ENCODE measurements at regions not wholly inside any gene's neighbourhood (a gene's known extent, or its start where the extent isn't known, plus 50 kb on each side); places are given as distances from the start of the nearest gene placed in this dataset.
A peak's percentile ranks its signal among the peaks of the same experiment; 100 is the strongest.
"Not testable (repeated sequence)": the region's sequence is repeated elsewhere in the genome, so short reads cannot be mapped to it uniquely, and the experiment has no call there.

DNA sequence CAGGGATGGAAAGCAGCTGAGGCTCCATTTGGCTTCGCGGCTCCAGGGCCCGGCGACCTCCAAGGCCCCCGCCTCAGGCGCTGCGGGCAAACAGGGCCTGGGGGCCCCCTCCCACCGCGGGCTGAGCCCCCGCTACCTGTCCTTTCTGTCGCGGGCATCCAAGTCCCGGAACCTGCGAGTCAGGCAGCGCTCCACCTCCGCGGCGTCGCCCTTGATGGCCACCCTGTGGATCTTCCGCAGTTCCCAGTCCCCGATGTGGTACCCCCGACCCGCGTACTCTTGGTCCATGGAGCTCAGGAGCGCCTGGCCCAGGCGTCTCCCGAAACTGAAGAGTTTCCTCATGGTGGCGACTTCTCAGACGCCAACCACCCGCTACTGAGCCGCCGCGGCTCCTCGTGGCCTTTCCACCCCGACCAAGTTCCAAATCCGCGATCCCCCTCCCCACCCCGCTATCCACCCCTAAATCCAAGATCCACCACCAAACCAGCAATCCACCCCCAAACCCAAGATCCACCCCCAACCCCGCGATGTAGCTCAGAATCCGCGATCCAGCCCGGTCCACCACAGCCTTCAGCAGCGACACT, 86.5 kb upstream of the CCDC180 start:
- Histone ChIP-seq H3K79me2 (ENCODE audit: insufficient read depth, low read length) (no peaks in the 10 kb centered on the region), H3K4me2 (replicated peaks; ENCODE audit: extremely low read depth, low read length, poor library complexity, severe bottlenecking) (peak overlapping the region; percentile 54), H3K36me3 (replicated peaks in 1 of 2; ENCODE audit: control insufficient read depth in 1 of 2, insufficient read depth in 2 of 2, low read length in 2 of 2) (no peaks in the 10 kb centered on the region), H3K27me3 (ENCODE audit: control insufficient read depth in 2 of 2, insufficient read depth in 2 of 2, low read length in 2 of 2) (peaks cover 45 to 55% of the 10 kb centered on the region in 2 donors), H3K4me3 (replicated peaks in 1 of 3; ENCODE audit: low read depth in 2 of 3, low read length in 3 of 3) (peak overlapping the region in 1 of 3 experiments; percentile 36), H3K27ac (ENCODE audit: low read depth in 1 of 2, low read length in 2 of 2) (no peak overlapping the region), H3K9ac (ENCODE audit: insufficient read depth, low read length, poor library complexity, severe bottlenecking) (no peak overlapping the region), H3K9me3 (replicated peaks in 1 of 2; ENCODE audit: control insufficient read depth in 1 of 2, insufficient read depth in 1 of 2, low read length in 2 of 2) (no peaks in the 10 kb centered on the region), H2AFZ (ENCODE audit: insufficient read depth, low read depth, low read length, poor library complexity, severe bottlenecking) (peak overlapping the region; percentile 13), H3K4me1 (ENCODE audit: control insufficient read depth in 1 of 2, insufficient read depth in 2 of 2, low read length in 2 of 2) (peaks cover 6 to 10% of the 10 kb centered on the region in 2 donors), H4K20me1 (ENCODE audit: insufficient read depth, low read length) (no peaks in the 10 kb centered on the region)
- DNase-seq: no peak
- TF ChIP-seq, protein P1, sequence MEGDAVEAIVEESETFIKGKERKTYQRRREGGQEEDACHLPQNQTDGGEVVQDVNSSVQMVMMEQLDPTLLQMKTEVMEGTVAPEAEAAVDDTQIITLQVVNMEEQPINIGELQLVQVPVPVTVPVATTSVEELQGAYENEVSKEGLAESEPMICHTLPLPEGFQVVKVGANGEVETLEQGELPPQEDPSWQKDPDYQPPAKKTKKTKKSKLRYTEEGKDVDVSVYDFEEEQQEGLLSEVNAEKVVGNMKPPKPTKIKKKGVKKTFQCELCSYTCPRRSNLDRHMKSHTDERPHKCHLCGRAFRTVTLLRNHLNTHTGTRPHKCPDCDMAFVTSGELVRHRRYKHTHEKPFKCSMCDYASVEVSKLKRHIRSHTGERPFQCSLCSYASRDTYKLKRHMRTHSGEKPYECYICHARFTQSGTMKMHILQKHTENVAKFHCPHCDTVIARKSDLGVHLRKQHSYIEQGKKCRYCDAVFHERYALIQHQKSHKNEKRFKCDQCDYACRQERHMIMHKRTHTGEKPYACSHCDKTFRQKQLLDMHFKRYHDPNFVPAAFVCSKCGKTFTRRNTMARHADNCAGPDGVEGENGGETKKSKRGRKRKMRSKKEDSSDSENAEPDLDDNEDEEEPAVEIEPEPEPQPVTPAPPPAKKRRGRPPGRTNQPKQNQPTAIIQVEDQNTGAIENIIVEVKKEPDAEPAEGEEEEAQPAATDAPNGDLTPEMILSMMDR (IDR thresholded peaks at IDR 0.05): no peak
- Mint-ChIP-seq H3K4me3 (peak overlapping the region; percentile 59 to 90), H3K27me3 (ENCODE audit: low read depth in 3 of 3) (peaks cover 62 to 89% (median 69%) of the 10 kb centered on the region in 3 donors), H3K36me3 (peaks cover 0 to 7% of the 10 kb centered on the region in 2 donors), H3K27ac (peak overlapping the region in 1 of 7 donors; percentile 50), H3K4me1 (peaks cover 5% of the 10 kb centered on the region), H3K9me3 (peaks cover 0 to 15% (median 9%) of the 10 kb centered on the region in 7 donors)
- 4% methylated on average over 43 of the region's 44 CpGs for WGBS (ENCODE audit: insufficient coverage)
- intact Hi-C loops (cut with micrococcal nuclease): no loop called here

DNA sequence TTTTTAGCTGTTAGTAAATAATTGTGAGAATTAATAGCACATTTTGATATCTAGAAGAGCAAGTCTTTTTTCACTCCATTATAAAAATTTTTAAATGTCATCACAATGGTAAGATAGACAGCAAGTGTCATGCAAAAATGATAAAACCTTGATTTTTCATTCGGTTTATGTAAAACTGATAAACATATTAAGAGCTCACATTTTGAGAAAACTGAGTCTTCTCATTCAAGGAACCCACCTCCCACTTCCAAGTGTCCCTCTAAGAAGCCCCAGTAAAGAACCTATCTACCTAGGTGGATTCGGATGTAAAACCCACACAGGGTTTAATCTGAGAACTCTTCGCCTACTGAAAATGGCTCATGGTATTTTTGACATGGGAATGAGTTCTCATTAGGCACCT, 87.1 kb upstream of the CCDC180 start:
- H4K20me1 ChIP-seq (ENCODE audit: insufficient read depth, low read length); H3K27ac Mint-ChIP-seq; H3K36me3 ChIP-seq (replicated peaks in 1 of 2; ENCODE audit: control insufficient read depth in 1 of 2, insufficient read depth in 2 of 2, low read length in 2 of 2); H2AFZ ChIP-seq (ENCODE audit: insufficient read depth, low read depth, low read length, poor library complexity, severe bottlenecking); H3K4me1 Mint-ChIP-seq; H3K9ac ChIP-seq (ENCODE audit: insufficient read depth, low read length, poor library complexity, severe bottlenecking); intact Hi-C loops (cut with micrococcal nuclease); H3K4me1 ChIP-seq (ENCODE audit: control insufficient read depth in 1 of 2, insufficient read depth in 2 of 2, low read length in 2 of 2); H3K27ac ChIP-seq (ENCODE audit: low read depth in 1 of 2, low read length in 2 of 2); H3K4me2 ChIP-seq (replicated peaks; ENCODE audit: extremely low read depth, low read length, poor library complexity, severe bottlenecking); H3K79me2 ChIP-seq (ENCODE audit: insufficient read depth, low read length); H3K36me3 Mint-ChIP-seq; DNase-seq; H3K9me3 ChIP-seq (replicated peaks in 1 of 2; ENCODE audit: control insufficient read depth in 1 of 2, insufficient read depth in 1 of 2, low read length in 2 of 2); H3K4me3 ChIP-seq (replicated peaks in 1 of 3; ENCODE audit: low read depth in 2 of 3, low read length in 3 of 3): not testable (repeated sequence)
- H3K27me3 Mint-ChIP-seq (ENCODE audit: low read depth in 3 of 3): peaks cover 60 to 86% (median 66%) of the 10 kb centered on the region in 3 donors
- H3K9me3 Mint-ChIP-seq: peaks cover 0 to 15% (median 9%) of the 10 kb centered on the region in 7 donors
- H3K4me3 Mint-ChIP-seq: peak overlapping the region in 1 of 2 donors; percentile 81
- WGBS (ENCODE audit: insufficient coverage): no CpG with 5 or more reads among the region's 3 CpGs
- H3K27me3 ChIP-seq (ENCODE audit: control insufficient read depth in 2 of 2, insufficient read depth in 2 of 2, low read length in 2 of 2): peaks cover 40 to 51% of the 10 kb centered on the region in 2 donors

DNA sequence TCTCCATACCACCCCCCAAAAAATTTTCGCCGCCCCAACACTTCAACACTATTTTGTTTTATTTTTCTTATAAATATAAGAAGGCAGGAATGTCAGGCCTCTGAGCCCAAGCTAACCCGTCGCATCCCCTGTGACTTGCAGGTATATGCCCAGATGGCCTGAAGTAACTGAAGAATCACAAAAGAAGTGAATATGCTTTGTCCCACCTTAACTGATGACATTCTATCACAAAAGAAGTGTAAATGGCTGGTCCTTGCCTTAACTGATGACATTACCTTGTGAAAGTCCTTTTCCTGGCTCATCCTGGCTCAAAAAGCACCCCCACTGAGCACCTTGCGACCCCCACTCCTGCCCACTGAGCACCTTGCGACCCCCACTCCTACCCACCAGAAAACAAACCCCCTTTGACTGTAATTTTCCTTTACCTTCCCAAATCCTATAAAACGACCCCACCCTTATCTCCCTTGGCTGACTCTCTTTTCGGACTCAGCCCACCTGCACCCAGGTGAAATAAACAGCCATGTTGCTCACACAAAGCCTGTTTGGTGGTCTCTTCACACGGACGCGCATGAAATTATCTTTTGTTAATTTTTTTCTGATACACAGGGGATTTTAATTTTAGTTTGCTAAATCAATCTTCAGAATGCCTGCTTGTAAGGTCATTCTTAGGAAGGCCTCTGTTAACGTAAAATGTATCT, 87.9 kb upstream of the CCDC180 start:
- DNase-seq; H2AFZ ChIP-seq (ENCODE audit: insufficient read depth, low read depth, low read length, poor library complexity, severe bottlenecking); H3K36me3 ChIP-seq (replicated peaks in 1 of 2; ENCODE audit: control insufficient read depth in 1 of 2, insufficient read depth in 2 of 2, low read length in 2 of 2); H3K36me3 Mint-ChIP-seq; H3K79me2 ChIP-seq (ENCODE audit: insufficient read depth, low read length); H3K4me1 ChIP-seq (ENCODE audit: control insufficient read depth in 1 of 2, insufficient read depth in 2 of 2, low read length in 2 of 2); H3K27ac ChIP-seq (ENCODE audit: low read depth in 1 of 2, low read length in 2 of 2); H4K20me1 ChIP-seq (ENCODE audit: insufficient read depth, low read length); H3K4me1 Mint-ChIP-seq; intact Hi-C loops (cut with micrococcal nuclease); H3K4me3 ChIP-seq (replicated peaks in 1 of 3; ENCODE audit: low read depth in 2 of 3, low read length in 3 of 3); H3K4me2 ChIP-seq (replicated peaks; ENCODE audit: extremely low read depth, low read length, poor library complexity, severe bottlenecking); H3K27ac Mint-ChIP-seq; H3K9me3 ChIP-seq (replicated peaks in 1 of 2; ENCODE audit: control insufficient read depth in 1 of 2, insufficient read depth in 1 of 2, low read length in 2 of 2); H3K9ac ChIP-seq (ENCODE audit: insufficient read depth, low read length, poor library complexity, severe bottlenecking): not testable (repeated sequence)
- WGBS (ENCODE audit: insufficient coverage): 20% methylated on average over 1 of the region's 12 CpGs
- H3K4me3 Mint-ChIP-seq: peak overlapping the region in 1 of 2 donors; percentile 81
- H3K27me3 ChIP-seq (ENCODE audit: control insufficient read depth in 2 of 2, insufficient read depth in 2 of 2, low read length in 2 of 2): peaks cover 37 to 45% of the 10 kb centered on the region in 2 donors
- peaks cover 58 to 81% (median 67%) of the 10 kb centered on the region in 3 donors for H3K27me3 Mint-ChIP-seq (ENCODE audit: low read depth in 3 of 3)
- peaks cover 0 to 15% (median 9%) of the 10 kb centered on the region in 7 donors for H3K9me3 Mint-ChIP-seq

DNA sequence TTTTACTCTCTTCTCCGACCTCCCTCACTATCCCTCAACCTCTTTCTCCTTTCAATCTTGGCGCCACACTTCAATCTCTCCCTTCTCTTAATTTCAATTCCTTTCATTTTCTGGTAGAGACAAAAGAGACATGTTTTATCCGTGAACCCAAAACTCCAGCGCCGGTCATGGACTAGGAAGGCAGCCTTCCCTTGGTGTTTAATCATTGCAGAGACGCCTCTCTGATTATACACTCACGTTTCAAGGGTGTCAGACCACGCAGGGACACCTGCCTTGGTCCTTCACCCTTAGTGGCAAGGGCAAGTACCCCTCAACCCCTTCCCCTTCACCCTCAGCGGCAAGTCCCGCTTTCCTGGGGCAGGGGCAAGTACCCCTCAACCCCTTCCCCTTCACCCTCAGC, 92.3 kb upstream of the CCDC180 start:
- peaks cover 32 to 43% (median 35%) of the 10 kb centered on the region in 3 donors for H3K27me3 Mint-ChIP-seq (ENCODE audit: low read depth in 3 of 3)
- intact Hi-C loops (cut with micrococcal nuclease); H3K27ac Mint-ChIP-seq; H3K9ac ChIP-seq (ENCODE audit: insufficient read depth, low read length, poor library complexity, severe bottlenecking); H3K27ac ChIP-seq (ENCODE audit: low read depth in 1 of 2, low read length in 2 of 2); DNase-seq; H3K27me3 ChIP-seq (ENCODE audit: control insufficient read depth in 2 of 2, insufficient read depth in 2 of 2, low read length in 2 of 2); H3K4me3 Mint-ChIP-seq; H3K36me3 Mint-ChIP-seq; H3K4me1 ChIP-seq (ENCODE audit: control insufficient read depth in 1 of 2, insufficient read depth in 2 of 2, low read length in 2 of 2); H2AFZ ChIP-seq (ENCODE audit: insufficient read depth, low read depth, low read length, poor library complexity, severe bottlenecking); H3K9me3 Mint-ChIP-seq; H3K9me3 ChIP-seq (replicated peaks in 1 of 2; ENCODE audit: control insufficient read depth in 1 of 2, insufficient read depth in 1 of 2, low read length in 2 of 2); H3K79me2 ChIP-seq (ENCODE audit: insufficient read depth, low read length); H4K20me1 ChIP-seq (ENCODE audit: insufficient read depth, low read length); H3K36me3 ChIP-seq (replicated peaks in 1 of 2; ENCODE audit: control insufficient read depth in 1 of 2, insufficient read depth in 2 of 2, low read length in 2 of 2); H3K4me2 ChIP-seq (replicated peaks; ENCODE audit: extremely low read depth, low read length, poor library complexity, severe bottlenecking); H3K4me1 Mint-ChIP-seq; H3K4me3 ChIP-seq (replicated peaks in 1 of 3; ENCODE audit: low read depth in 2 of 3, low read length in 3 of 3): not testable (repeated sequence)
- WGBS (ENCODE audit: insufficient coverage): 100% methylated on average over 4 of the region's 10 CpGs

All from CD14-positive monocyte (primary cell).